ENCODE measurements at regions not wholly inside any gene's neighbourhood (a gene's known extent, or its start where the extent isn't known, plus 50 kb on each side); places are given as distances from the start of the nearest gene placed in this dataset.

- H3K4me1 ChIP-seq: 0 out of 3 replicates have a peak, but pooled peaks cover 8% of the 10 kb centered on the region
- DNase-seq (ENCODE audit: low read depth in 1 of 2, low spot score in 1 of 2): no peak
- no peak overlapping the region for H3K4me2 ChIP-seq
- H3K4me3 ChIP-seq: no peak overlapping the region
- WGBS (ENCODE audit: missing lambda C conversion rate): 66% methylated on average over 9 of the region's 9 CpGs
- POLR2A ChIA-PET: no interaction called here
- no peaks in the 10 kb centered on the region for H3K9me3 ChIP-seq
- TF ChIP-seq FOSL2 (IDR thresholded peaks at IDR 0.05): no peak
- no peak for TF ChIP-seq FOSL2 (CRISPR knock-in tag; IDR thresholded peaks at IDR 0.05)
- no peak for TF ChIP-seq ELK1 (IDR thresholded peaks at IDR 0.05; ENCODE audit: low read depth, low read length)
- TF ChIP-seq RAD21 (conservative IDR thresholded peaks at IDR 0.05 in 1 of 2, IDR thresholded peaks at IDR 0.05 in 1 of 2): no peak
- no peak for TF ChIP-seq FOXS1 (CRISPR knock-in tag; IDR thresholded peaks at IDR 0.05)
- no peak for TF ChIP-seq CBX8 (IDR thresholded peaks at IDR 0.05)
- no peak for TF ChIP-seq SMC3 (IDR thresholded peaks at IDR 0.05)
- no peak for TF ChIP-seq BHLHE40 (IDR thresholded peaks at IDR 0.05; ENCODE audit: low read depth, low read length)
- no peak for TF ChIP-seq HES2 (IDR thresholded peaks at IDR 0.05)
- no peak for TF ChIP-seq ZFP36 (IDR thresholded peaks at IDR 0.05; ENCODE audit: borderline replicate concordance, partially characterized antibody)
- TF ChIP-seq ZNF302 (CRISPR knock-in tag; IDR thresholded peaks at IDR 0.05): no peak
- no peak for TF ChIP-seq ATOH8 (CRISPR knock-in tag; IDR thresholded peaks at IDR 0.05; ENCODE audit: low read depth)
- TF ChIP-seq NFE2L2 (conservative IDR thresholded peaks at IDR 0.05; ENCODE audit: low read length): no peak
- H3K27ac ChIP-seq: peak overlapping the region in 1 of 2 experiments; percentile 50; a peak in 2 of 6 replicates
- no peak for ATAC-seq
- CTCF ChIA-PET: interaction anchor here (0.9 to 2.1 kb wide), 3 partner anchors 9 to 277 kb away, joined by 3 to 7 read pairs (median 3); no protein-coding TSS in a partner anchor
- FAIRE-seq: no peak
Measured at GRCh38 chr20:57900226-57900905, 190.6 kb upstream of the PMEPA1 start.

- Histone ChIP-seq H3K4me1 (0 out of 3 replicates have a peak, but pooled peaks cover 8% of the 10 kb centered on the region), H3K4me2 (no peak overlapping the region), H3K27ac (peak overlapping the region in 1 of 2 experiments; percentile 50; a peak in 1 of 6 replicates), H3K9me3 (no peaks in the 10 kb centered on the region), H3K4me3 (no peak overlapping the region)
- ChIA-PET CTCF (no interaction called here), POLR2A (no interaction called here)
- no peak for FAIRE-seq
- no peak for DNase-seq (ENCODE audit: low read depth in 1 of 2, low spot score in 1 of 2)
- TF ChIP-seq PBX3 (IDR thresholded peaks at IDR 0.05) (no peak), PHF8 (IDR thresholded peaks at IDR 0.05; ENCODE audit: borderline replicate concordance, low read depth) (no peak), NR3C1 (IDR thresholded peaks at IDR 0.05) (no peak), SMC3 (IDR thresholded peaks at IDR 0.05) (no peak), FOSL2 (IDR thresholded peaks at IDR 0.05) (no peak), FOSL2 (CRISPR knock-in tag; IDR thresholded peaks at IDR 0.05) (no peak), USF2 (IDR thresholded peaks at IDR 0.05) (no peak), FOXS1 (CRISPR knock-in tag; IDR thresholded peaks at IDR 0.05) (no peak), TP53 (CRISPR knock-in tag; IDR thresholded peaks at IDR 0.05) (no peak), ESRRA (IDR thresholded peaks at IDR 0.05; ENCODE audit: borderline replicate concordance, low read length) (no peak), CTCF (IDR thresholded peaks at IDR 0.05) (no peak), HOXB13 (CRISPR knock-in tag; IDR thresholded peaks at IDR 0.05; ENCODE audit: low read depth) (no peak), BCL3 (IDR thresholded peaks at IDR 0.05) (no peak), SREBF2 (IDR thresholded peaks at IDR 0.05) (no peak)
- no peak for ATAC-seq
- WGBS (ENCODE audit: missing lambda C conversion rate): 61% methylated on average over 7 of the region's 7 CpGs
Measured at GRCh38 chr20:57899554-57899953, 189.7 kb upstream of the PMEPA1 start.

All from A549 (cell line).